H1 (cell line): ENCODE measurements at regions not wholly inside any gene's neighbourhood (a gene's known extent, or its start where the extent isn't known, plus 50 kb on each side); places are given as distances from the start of the nearest gene placed in this dataset.

Experiments used
- BCL11A ChIP-seq, 2 experiments: IDR thresholded peaks; one replicate each; pipeline ENCODE4 v1.6.1; 2011; ENCODE audit warnings: low read depth in 2 of 2, low read length in 2 of 2, mild to moderate bottlenecking in 2 of 2
- CBX5 ChIP-seq: fragments of 300-800, 300-1000 bp; sonication (generic); IDR thresholded peaks from 2 replicates; pipeline ENCODE4 v1.7.1; 2016; ENCODE audit warnings: antibody characterized with exemption, low read length, low read depth
- CHD1 ChIP-seq: IDR thresholded peaks from 2 replicates; pipeline ENCODE4 v1.6.1; 2012; ENCODE audit warnings: low read depth, low read length, improper control_type of control experiment
- CHD2 ChIP-seq: IDR thresholded peaks from 2 replicates; pipeline ENCODE4 v1.6.1; 2012; ENCODE audit warnings: low read length, improper control_type of control experiment
- GTF2F1 ChIP-seq: IDR thresholded peaks from 2 replicates; pipeline ENCODE4 v1.6.1; 2012; ENCODE audit warnings: low read depth, low read length, improper control_type of control experiment, borderline replicate concordance
- RFX5 ChIP-seq: IDR thresholded peaks from 2 replicates; pipeline ENCODE4 v1.6.1; 2011; ENCODE audit warnings: low read depth, low read length, improper control_type of control experiment, borderline replicate concordance
- TAF1 ChIP-seq: IDR thresholded peaks from 2 replicates; pipeline ENCODE4 v1.6.1; 2011; ENCODE audit warnings: mild to moderate bottlenecking, low read depth, low read length
- USF2 ChIP-seq: IDR thresholded peaks from 2 replicates; pipeline ENCODE4 v1.6.1; 2011; ENCODE audit warnings: low read length, improper control_type of control experiment
- TF ChIP-seq, protein P1 (sequence below): fragments of 300-600 bp; sonication (generic); IDR thresholded peaks from 2 replicates; pipeline ENCODE4 v1.7.1; 2012; ENCODE audit warnings: low read length, moderate library complexity, mild to moderate bottlenecking, inconsistent platforms; ENCODE audit not compliant: insufficient replicate concordance

GRCh38 chr4:151917145-151917734 lies 156.4 kb upstream of the GATB start (continued):
- TF ChIP-seq, protein P1, sequence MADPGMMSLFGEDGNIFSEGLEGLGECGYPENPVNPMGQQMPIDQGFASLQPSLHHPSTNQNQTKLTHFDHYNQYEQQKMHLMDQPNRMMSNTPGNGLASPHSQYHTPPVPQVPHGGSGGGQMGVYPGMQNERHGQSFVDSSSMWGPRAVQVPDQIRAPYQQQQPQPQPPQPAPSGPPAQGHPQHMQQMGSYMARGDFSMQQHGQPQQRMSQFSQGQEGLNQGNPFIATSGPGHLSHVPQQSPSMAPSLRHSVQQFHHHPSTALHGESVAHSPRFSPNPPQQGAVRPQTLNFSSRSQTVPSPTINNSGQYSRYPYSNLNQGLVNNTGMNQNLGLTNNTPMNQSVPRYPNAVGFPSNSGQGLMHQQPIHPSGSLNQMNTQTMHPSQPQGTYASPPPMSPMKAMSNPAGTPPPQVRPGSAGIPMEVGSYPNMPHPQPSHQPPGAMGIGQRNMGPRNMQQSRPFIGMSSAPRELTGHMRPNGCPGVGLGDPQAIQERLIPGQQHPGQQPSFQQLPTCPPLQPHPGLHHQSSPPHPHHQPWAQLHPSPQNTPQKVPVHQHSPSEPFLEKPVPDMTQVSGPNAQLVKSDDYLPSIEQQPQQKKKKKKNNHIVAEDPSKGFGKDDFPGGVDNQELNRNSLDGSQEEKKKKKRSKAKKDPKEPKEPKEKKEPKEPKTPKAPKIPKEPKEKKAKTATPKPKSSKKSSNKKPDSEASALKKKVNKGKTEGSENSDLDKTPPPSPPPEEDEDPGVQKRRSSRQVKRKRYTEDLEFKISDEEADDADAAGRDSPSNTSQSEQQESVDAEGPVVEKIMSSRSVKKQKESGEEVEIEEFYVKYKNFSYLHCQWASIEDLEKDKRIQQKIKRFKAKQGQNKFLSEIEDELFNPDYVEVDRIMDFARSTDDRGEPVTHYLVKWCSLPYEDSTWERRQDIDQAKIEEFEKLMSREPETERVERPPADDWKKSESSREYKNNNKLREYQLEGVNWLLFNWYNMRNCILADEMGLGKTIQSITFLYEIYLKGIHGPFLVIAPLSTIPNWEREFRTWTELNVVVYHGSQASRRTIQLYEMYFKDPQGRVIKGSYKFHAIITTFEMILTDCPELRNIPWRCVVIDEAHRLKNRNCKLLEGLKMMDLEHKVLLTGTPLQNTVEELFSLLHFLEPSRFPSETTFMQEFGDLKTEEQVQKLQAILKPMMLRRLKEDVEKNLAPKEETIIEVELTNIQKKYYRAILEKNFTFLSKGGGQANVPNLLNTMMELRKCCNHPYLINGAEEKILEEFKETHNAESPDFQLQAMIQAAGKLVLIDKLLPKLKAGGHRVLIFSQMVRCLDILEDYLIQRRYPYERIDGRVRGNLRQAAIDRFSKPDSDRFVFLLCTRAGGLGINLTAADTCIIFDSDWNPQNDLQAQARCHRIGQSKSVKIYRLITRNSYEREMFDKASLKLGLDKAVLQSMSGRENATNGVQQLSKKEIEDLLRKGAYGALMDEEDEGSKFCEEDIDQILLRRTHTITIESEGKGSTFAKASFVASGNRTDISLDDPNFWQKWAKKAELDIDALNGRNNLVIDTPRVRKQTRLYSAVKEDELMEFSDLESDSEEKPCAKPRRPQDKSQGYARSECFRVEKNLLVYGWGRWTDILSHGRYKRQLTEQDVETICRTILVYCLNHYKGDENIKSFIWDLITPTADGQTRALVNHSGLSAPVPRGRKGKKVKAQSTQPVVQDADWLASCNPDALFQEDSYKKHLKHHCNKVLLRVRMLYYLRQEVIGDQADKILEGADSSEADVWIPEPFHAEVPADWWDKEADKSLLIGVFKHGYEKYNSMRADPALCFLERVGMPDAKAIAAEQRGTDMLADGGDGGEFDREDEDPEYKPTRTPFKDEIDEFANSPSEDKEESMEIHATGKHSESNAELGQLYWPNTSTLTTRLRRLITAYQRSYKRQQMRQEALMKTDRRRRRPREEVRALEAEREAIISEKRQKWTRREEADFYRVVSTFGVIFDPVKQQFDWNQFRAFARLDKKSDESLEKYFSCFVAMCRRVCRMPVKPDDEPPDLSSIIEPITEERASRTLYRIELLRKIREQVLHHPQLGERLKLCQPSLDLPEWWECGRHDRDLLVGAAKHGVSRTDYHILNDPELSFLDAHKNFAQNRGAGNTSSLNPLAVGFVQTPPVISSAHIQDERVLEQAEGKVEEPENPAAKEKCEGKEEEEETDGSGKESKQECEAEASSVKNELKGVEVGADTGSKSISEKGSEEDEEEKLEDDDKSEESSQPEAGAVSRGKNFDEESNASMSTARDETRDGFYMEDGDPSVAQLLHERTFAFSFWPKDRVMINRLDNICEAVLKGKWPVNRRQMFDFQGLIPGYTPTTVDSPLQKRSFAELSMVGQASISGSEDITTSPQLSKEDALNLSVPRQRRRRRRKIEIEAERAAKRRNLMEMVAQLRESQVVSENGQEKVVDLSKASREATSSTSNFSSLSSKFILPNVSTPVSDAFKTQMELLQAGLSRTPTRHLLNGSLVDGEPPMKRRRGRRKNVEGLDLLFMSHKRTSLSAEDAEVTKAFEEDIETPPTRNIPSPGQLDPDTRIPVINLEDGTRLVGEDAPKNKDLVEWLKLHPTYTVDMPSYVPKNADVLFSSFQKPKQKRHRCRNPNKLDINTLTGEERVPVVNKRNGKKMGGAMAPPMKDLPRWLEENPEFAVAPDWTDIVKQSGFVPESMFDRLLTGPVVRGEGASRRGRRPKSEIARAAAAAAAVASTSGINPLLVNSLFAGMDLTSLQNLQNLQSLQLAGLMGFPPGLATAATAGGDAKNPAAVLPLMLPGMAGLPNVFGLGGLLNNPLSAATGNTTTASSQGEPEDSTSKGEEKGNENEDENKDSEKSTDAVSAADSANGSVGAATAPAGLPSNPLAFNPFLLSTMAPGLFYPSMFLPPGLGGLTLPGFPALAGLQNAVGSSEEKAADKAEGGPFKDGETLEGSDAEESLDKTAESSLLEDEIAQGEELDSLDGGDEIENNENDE = no peak
- TF ChIP-seq RFX5 (no peak), TAF1 (no peak), BCL11A (IDR thresholded peaks at IDR 0.05; ENCODE audit: low read depth in 2 of 2, low read length in 2 of 2) (no peak), CHD1 (no peak), CBX5 (no peak), CHD2 (no peak), USF2 (no peak), GTF2F1 (no peak)
